Activated T-cell treated with anti-CD3 and anti-CD28 coated beads, Interleukin-2, amount 50 U/mL, for 72 hours (primary cell): ENCODE measurements at regions not wholly inside any gene's neighbourhood (a gene's known extent, or its start where the extent isn't known, plus 50 kb on each side); places are given as distances from the start of the nearest gene placed in this dataset.

Experiments used
- ATAC-seq, 2 donors: fragments of 150-1000 bp; cut with Tn5 transposase; replicated peaks in 1 of 2; 2 replicates each; pipeline ENCODE4 v1.10.0; 2021; ENCODE audit warnings: moderate library complexity in 2 of 2, mild to moderate bottlenecking in 1 of 2
- DNase-seq, 2 donors: peaks; one replicate each; pipeline ENCODE4 v3.0.0; 2021 to 2022; ENCODE audit warnings: mixed read lengths in 1 of 2
- H3K27ac Mint-ChIP-seq: one replicate; pipeline ENCODE4 v1.8.0; 2022; ENCODE audit warnings: mild to moderate bottlenecking, moderate library complexity, mixed read lengths
- H3K27me3 Mint-ChIP-seq: one replicate; pipeline ENCODE4 v1.8.0; 2022; ENCODE audit warnings: low read depth, mixed read lengths
- H3K36me3 Mint-ChIP-seq, 2 donors: one replicate each; pipeline ENCODE4 v1.8.0; 2022; ENCODE audit warnings: mixed read lengths in 2 of 2, mild to moderate bottlenecking in 1 of 2; ENCODE audit not compliant: insufficient read depth in 2 of 2
- H3K4me1 Mint-ChIP-seq: one replicate; pipeline ENCODE4 v1.8.0; 2022; ENCODE audit warnings: low read depth, mixed read lengths
- H3K4me3 Mint-ChIP-seq, 2 donors: one replicate each; pipeline ENCODE4 v1.8.0; 2022; ENCODE audit warnings: mild to moderate bottlenecking in 2 of 2, mixed read lengths in 2 of 2, moderate library complexity in 2 of 2
- H3K9me3 Mint-ChIP-seq, 2 donors: one replicate each; pipeline ENCODE4 v1.8.0; 2022; ENCODE audit warnings: mixed read lengths in 2 of 2

- H3K27me3 Mint-ChIP-seq = peaks cover 11% of the 10 kb centered on the region
- H3K9me3 Mint-ChIP-seq = peaks cover 4 to 11% of the 10 kb centered on the region in 2 donors
- no peaks in the 10 kb centered on the region for H3K4me1 Mint-ChIP-seq
- H3K4me3 Mint-ChIP-seq = no peak overlapping the region
- DNase-seq (peak in 1 of 2 donors; percentile 7), ATAC-seq (peak in 1 of 2 donors; percentile 55)
- H3K36me3 Mint-ChIP-seq = peaks cover 5% of the 10 kb centered on the region in 2 donors
- no peak overlapping the region for H3K27ac Mint-ChIP-seq
These were observed 73.1 kb upstream of the MAF start for GRCh38 chr16:79673635-79674034.

GRCh38 chr16:79672524-79672923, 72.0 kb upstream of the MAF start:
- H3K27me3 Mint-ChIP-seq = peaks cover 11% of the 10 kb centered on the region
- DNase-seq = no peak

GRCh38 chr16:79668502-79668901, 68.0 kb upstream of the MAF start:
- peaks cover 11% of the 10 kb centered on the region for H3K27me3 Mint-ChIP-seq
- peaks cover 5% of the 10 kb centered on the region in 2 donors for H3K36me3 Mint-ChIP-seq
- no peaks in the 10 kb centered on the region for H3K4me1 Mint-ChIP-seq
- H3K4me3 Mint-ChIP-seq = peak overlapping the region in 1 of 2 donors; percentile 24
- peaks cover 4 to 11% of the 10 kb centered on the region in 2 donors for H3K9me3 Mint-ChIP-seq
- no peak overlapping the region for H3K27ac Mint-ChIP-seq
- ATAC-seq (peak; percentile 68 to 80), DNase-seq (peak; percentile 11 to 12)

More at GRCh38 chr16:79672524-79672923, 72.0 kb upstream of the MAF start:
- Mint-ChIP-seq H3K4me3 (no peak overlapping the region), H3K27ac (no peak overlapping the region), H3K9me3 (peaks cover 4 to 11% of the 10 kb centered on the region in 2 donors), H3K36me3 (peaks cover 5% of the 10 kb centered on the region in 2 donors), H3K4me1 (no peaks in the 10 kb centered on the region)
- ATAC-seq = no peak

- Mint-ChIP-seq H3K27me3 (peaks cover 17% of the 10 kb centered on the region), H3K9me3 (peaks cover 4 to 11% of the 10 kb centered on the region in 2 donors), H3K36me3 (peaks cover 5% of the 10 kb centered on the region in 2 donors), H3K4me3 (no peak overlapping the region), H3K27ac (no peak overlapping the region), H3K4me1 (no peaks in the 10 kb centered on the region)
- no peak for DNase-seq
- no peak for ATAC-seq
These were observed 65.4 kb upstream of the MAF start for GRCh38 chr16:79665970-79666369.

- ATAC-seq = no peak
- no peak for DNase-seq
- H3K36me3 Mint-ChIP-seq = no peaks in the 10 kb centered on the region
- no peaks in the 10 kb centered on the region for H3K4me1 Mint-ChIP-seq
- peaks cover 0 to 4% of the 10 kb centered on the region in 2 donors for H3K9me3 Mint-ChIP-seq
- H3K27ac Mint-ChIP-seq = no peak overlapping the region
- H3K27me3 Mint-ChIP-seq = peaks cover 6% of the 10 kb centered on the region
- no peak overlapping the region for H3K4me3 Mint-ChIP-seq
These were observed 63.9 kb upstream of the MAF start for GRCh38 chr16:79664407-79664806.

GRCh38 chr16:79662669-79663313, 62.3 kb upstream of the MAF start:
- no peak for DNase-seq
- Mint-ChIP-seq H3K4me3 (no peak overlapping the region), H3K9me3 (no peaks in the 10 kb centered on the region), H3K36me3 (no peaks in the 10 kb centered on the region), H3K27ac (no peak overlapping the region), H3K4me1 (no peaks in the 10 kb centered on the region), H3K27me3 (peaks cover 10% of the 10 kb centered on the region)
- no peak for ATAC-seq

- H3K4me3 Mint-ChIP-seq = no peak overlapping the region
- no peak overlapping the region for H3K27ac Mint-ChIP-seq
- no peak for ATAC-seq
- DNase-seq = no peak
- no peaks in the 10 kb centered on the region for H3K4me1 Mint-ChIP-seq
- peaks cover 10% of the 10 kb centered on the region for H3K27me3 Mint-ChIP-seq
- H3K36me3 Mint-ChIP-seq = no peaks in the 10 kb centered on the region
- no peaks in the 10 kb centered on the region for H3K9me3 Mint-ChIP-seq
These were observed 61.6 kb upstream of the MAF start for GRCh38 chr16:79662122-79662521.

- H3K27me3 Mint-ChIP-seq = peaks cover 10% of the 10 kb centered on the region
- H3K27ac Mint-ChIP-seq = no peak overlapping the region
- no peak overlapping the region for H3K4me3 Mint-ChIP-seq
- H3K4me1 Mint-ChIP-seq = no peaks in the 10 kb centered on the region
- DNase-seq (no peak), ATAC-seq (no peak)
- H3K36me3 Mint-ChIP-seq = no peaks in the 10 kb centered on the region
- no peaks in the 10 kb centered on the region for H3K9me3 Mint-ChIP-seq
These were observed 61.0 kb upstream of the MAF start for GRCh38 chr16:79661578-79661977.

GRCh38 chr16:79659344-79659743, 58.8 kb upstream of the MAF start:
- no peak for DNase-seq
- H3K27me3 Mint-ChIP-seq = peaks cover 10% of the 10 kb centered on the region
- H3K27ac Mint-ChIP-seq = no peak overlapping the region
- no peak for ATAC-seq
- no peaks in the 10 kb centered on the region for H3K9me3 Mint-ChIP-seq
- H3K36me3 Mint-ChIP-seq = no peaks in the 10 kb centered on the region
- H3K4me3 Mint-ChIP-seq = no peak overlapping the region
- H3K4me1 Mint-ChIP-seq = no peaks in the 10 kb centered on the region

GRCh38 chr16:79658301-79659033, 57.9 kb upstream of the MAF start:
- Mint-ChIP-seq H3K27me3 (peaks cover 10% of the 10 kb centered on the region), H3K4me3 (no peak overlapping the region), H3K27ac (no peak overlapping the region), H3K4me1 (no peaks in the 10 kb centered on the region), H3K36me3 (no peaks in the 10 kb centered on the region), H3K9me3 (no peaks in the 10 kb centered on the region)
- ATAC-seq (peak; percentile 5 to 75), DNase-seq (peak in 1 of 2 donors; percentile 18)

GRCh38 chr16:79656553-79657115, 56.1 kb upstream of the MAF start:
- ATAC-seq = no peak
- Mint-ChIP-seq H3K4me1 (no peaks in the 10 kb centered on the region), H3K36me3 (no peaks in the 10 kb centered on the region), H3K27me3 (peaks cover 4% of the 10 kb centered on the region), H3K4me3 (no peak overlapping the region), H3K9me3 (peaks cover 0 to 1% of the 10 kb centered on the region in 2 donors), H3K27ac (no peak overlapping the region)
- no peak for DNase-seq

GRCh38 chr16:79653373-79653891, 52.9 kb upstream of the MAF start:
- Mint-ChIP-seq H3K36me3 (no peaks in the 10 kb centered on the region), H3K27me3 (no peaks in the 10 kb centered on the region), H3K4me3 (no peak overlapping the region), H3K27ac (no peak overlapping the region), H3K9me3 (peaks cover 0 to 1% of the 10 kb centered on the region in 2 donors), H3K4me1 (no peaks in the 10 kb centered on the region)
- DNase-seq = no peak
- no peak for ATAC-seq

GRCh38 chr16:79651363-79651762, 50.8 kb upstream of the MAF start:
- no peak overlapping the region for H3K27ac Mint-ChIP-seq
- no peaks in the 10 kb centered on the region for H3K36me3 Mint-ChIP-seq
- peaks cover 0 to 1% of the 10 kb centered on the region in 2 donors for H3K9me3 Mint-ChIP-seq
- ATAC-seq = no peak
- H3K27me3 Mint-ChIP-seq = no peaks in the 10 kb centered on the region
- no peaks in the 10 kb centered on the region for H3K4me1 Mint-ChIP-seq
- DNase-seq = no peak
- no peak overlapping the region for H3K4me3 Mint-ChIP-seq
